GM12878 (cell line): ENCODE measurements at regions not wholly inside any gene's neighbourhood (a gene's known extent, or its start where the extent isn't known, plus 50 kb on each side); places are given as distances from the start of the nearest gene placed in this dataset.

Source experiments
- ATAC-seq: fragments of 200-7000 bp; cut with Tn5 transposase; 3 replicates; pipeline ENCODE4 v1.9.1; 2020; ENCODE audit warnings: mild to moderate bottlenecking, moderate library complexity
- BruUV-seq: library from RNA; stranded (reverse); fragments of 400-500 nt; replicated peaks from 2 replicates; lab custom pipeline; 2021; lab: Mats Ljungman, UMichigan
- CTCF ChIA-PET: fragments of 300-600 bp; sonication (Branson Sonifier 250); formaldehyde crosslinking; extraction: SDS; loops from one replicate; lab custom pipeline; 2021; ENCODE audit warnings: inconsistent platforms; lab: Yijun Ruan, JAX
- POLR2A ChIA-PET: fragments of 350-600 bp; formaldehyde crosslinking; extraction: SDS; loops from one replicate; lab custom pipeline; 2021; ENCODE audit warnings: inconsistent platforms; lab: Charles Lee
- RAD21 ChIA-PET: fragments of 300-600 bp; sonication (Branson Sonifier 250); formaldehyde crosslinking; loops from one replicate; lab custom pipeline; 2023; ENCODE audit warnings: antibody characterized with exemption; ENCODE audit not compliant: unreplicated experiment; lab: Charles Lee
- SMC1A ChIA-PET: fragments of 300-600 bp; sonication (Branson Sonifier 250); formaldehyde crosslinking; loops from one replicate; lab custom pipeline; 2023; ENCODE audit not compliant: unreplicated experiment, uncharacterized antibody; lab: Charles Lee
- DNase-seq: peaks from one replicate; pipeline ENCODE4 v3.0.0-alpha.2; 2011; ENCODE audit warnings: low read depth, low spot score
- FAIRE-seq: peaks from 3 replicates; lab custom pipeline; 2011; peaks lifted over from hg19 to GRCh38; lab: Jason Lieb, UNC
- H2AFZ ChIP-seq: 2 replicates; pipeline ENCODE4 v1.6.0; 2011; ENCODE audit warnings: low read depth, low read length, control low read depth; ENCODE audit not compliant: control insufficient read depth
- H3K27ac ChIP-seq: 2 replicates; pipeline ENCODE4 v1.5.1; 2011; ENCODE audit warnings: control low read depth; ENCODE audit not compliant: control insufficient read depth, insufficient read depth
- H3K27me3 ChIP-seq, 2 experiments: replicated peaks in 1 of 2; 2 replicates each; pipeline versions ENCODE4 v1.6.0 to v1.6.1; 2011; ENCODE audit warnings: low read length in 1 of 2; ENCODE audit not compliant: control insufficient read depth in 2 of 2, insufficient read depth in 2 of 2
- H3K36me3 ChIP-seq, 2 experiments: 2 replicates each; pipeline ENCODE4 v1.5.1; 2011; ENCODE audit warnings: low read length in 1 of 2; ENCODE audit not compliant: control insufficient read depth in 2 of 2, insufficient read depth in 2 of 2
- H3K4me1 ChIP-seq: 2 replicates; pipeline ENCODE4 v1.6.1; 2011; ENCODE audit warnings: mild to moderate bottlenecking, low read length, moderate library complexity, mixed read lengths; ENCODE audit not compliant: control insufficient read depth, insufficient read depth
- H3K4me2 ChIP-seq: 2 replicates; pipeline ENCODE4 v1.6.0; 2011; ENCODE audit warnings: control low read depth; ENCODE audit not compliant: control insufficient read depth, insufficient read depth
- H3K4me3 ChIP-seq: fragments of 200-600 bp; sonication (generic); 2 replicates; pipeline ENCODE4 v1.5.1; 2016
- H3K79me2 ChIP-seq: 2 replicates; pipeline ENCODE4 v1.6.0; 2011; ENCODE audit warnings: low read length; ENCODE audit not compliant: control insufficient read depth, insufficient read depth
- H3K9ac ChIP-seq: 2 replicates; pipeline ENCODE4 v1.8.0; 2011; ENCODE audit warnings: low read length, control low read depth, mixed read lengths; ENCODE audit not compliant: control insufficient read depth, insufficient read depth
- H3K9me3 ChIP-seq: replicated peaks from 3 replicates; pipeline ENCODE4 v1.5.1; 2011; ENCODE audit warnings: mild to moderate bottlenecking, low read length; ENCODE audit not compliant: control insufficient read depth, insufficient read depth
- H4K20me1 ChIP-seq: 2 replicates; pipeline ENCODE4 v1.6.0; 2011; ENCODE audit not compliant: control insufficient read depth, insufficient read depth
- CREB1 ChIP-seq: IDR thresholded peaks from 2 replicates; pipeline ENCODE4 v1.6.1; 2012; ENCODE audit warnings: low read depth, mild to moderate bottlenecking, inconsistent platforms
- CUX1 ChIP-seq: IDR thresholded peaks from 2 replicates; pipeline ENCODE4 v1.6.1; 2012; ENCODE audit warnings: improper control_type of control experiment, low read depth, low read length; ENCODE audit not compliant: insufficient replicate concordance
- FOXK2 ChIP-seq: fragments of 450-650 bp; IDR thresholded peaks from 2 replicates; pipeline ENCODE4 v1.6.1; 2017; ENCODE audit warnings: mild to moderate bottlenecking, moderate library complexity
- KDM1A ChIP-seq: fragments of 200-600 bp; sonication (generic); IDR thresholded peaks from 2 replicates; pipeline ENCODE4 v1.6.1; 2016; ENCODE audit warnings: borderline replicate concordance
- KLF5 ChIP-seq: fragments of 450-650 bp; IDR thresholded peaks from 2 replicates; pipeline ENCODE4 v1.6.1; 2014; ENCODE audit warnings: mild to moderate bottlenecking; ENCODE audit not compliant: partially characterized antibody
- NRF1 ChIP-seq: conservative IDR thresholded peaks from 2 replicates; pipeline ENCODE4 v1.6.1; 2011; ENCODE audit warnings: mild to moderate bottlenecking, low read depth, low read length, improper control_type of control experiment
- ZBTB33 ChIP-seq: fragments of 450-650 bp; IDR thresholded peaks from 2 replicates; pipeline ENCODE4 v1.6.1; 2017; ENCODE audit warnings: mild to moderate bottlenecking
- ZNF24 ChIP-seq: fragments of 450-650 bp; IDR thresholded peaks from 2 replicates; pipeline ENCODE4 v1.6.1; 2017; ENCODE audit warnings: antibody characterized with exemption, mild to moderate bottlenecking
- ZNF384 ChIP-seq: IDR thresholded peaks from 2 replicates; pipeline ENCODE4 v1.6.1; 2012; ENCODE audit warnings: low read depth, mild to moderate bottlenecking, low read length, improper control_type of control experiment, borderline replicate concordance
- ZNF622 ChIP-seq: fragments of 450-650 bp; IDR thresholded peaks from 2 replicates; pipeline ENCODE4 v1.6.1; 2017; ENCODE audit warnings: mild to moderate bottlenecking, inconsistent platforms
- WGBS: methylation state at CpG from one replicate; pipeline ENCODE4 v1.1.6; 2016; ENCODE audit warnings: low lambda C conversion rate; ENCODE audit not compliant: insufficient replicate concordance, insufficient coverage; ENCODE audit errors: missing lambda C conversion rate; 5-methylcytosine and 5-hydroxymethylcytosine counted together
- in situ Hi-C: fragments of 300-500 bp; cut with MboI; formaldehyde crosslinking; loops from 9 replicates; pipeline ENCODE4 v1.14.3; 2018; ENCODE audit warnings: mixed read lengths
- intact Hi-C: fragments of 100-400 bp; cut with micrococcal nuclease; formaldehyde crosslinking; loops from one replicate; pipeline ENCODE4 v1.14.2; 2022; ENCODE audit not compliant: unreplicated experiment
- TF ChIP-seq, protein P1 (sequence below): IDR thresholded peaks from 2 replicates; pipeline ENCODE4 v1.6.1; 2012; ENCODE audit warnings: low read depth, low read length, improper control_type of control experiment
- TF ChIP-seq, protein P2 (sequence below): fragments of 150-350 bp; IDR thresholded peaks from 2 replicates; pipeline ENCODE4 v1.6.1; 2016; ENCODE audit warnings: low read depth, low read length
- TF ChIP-seq, protein P3 (sequence below): IDR thresholded peaks from 2 replicates; pipeline ENCODE4 v1.6.1; 2011; ENCODE audit warnings: borderline replicate concordance, low read depth, mild to moderate bottlenecking, moderate library complexity, mixed read lengths, low read length; ENCODE audit not compliant: insufficient read depth; ENCODE audit errors: extremely low read length

GRCh38 chr6:74117113-74117512 is 421.1 kb downstream of the CD109 start:
- POLR2A ChIA-PET: no interaction called here
- H3K36me3 ChIP-seq: no peaks in the 10 kb centered on the region
- FAIRE-seq (no peak), DNase-seq (no peak), ATAC-seq (no peak)
- RAD21 ChIA-PET: no interaction called here
- no peaks in the 10 kb centered on the region for H3K4me1 ChIP-seq
- H4K20me1 ChIP-seq: no peaks in the 10 kb centered on the region
- H3K79me2 ChIP-seq: no peaks in the 10 kb centered on the region
- in situ Hi-C loops: no loop called here
- SMC1A ChIA-PET: no interaction called here
- intact Hi-C loops: no loop called here
- no peaks in the 10 kb centered on the region for H3K27me3 ChIP-seq
- H3K4me2 ChIP-seq: no peak overlapping the region
- no peak overlapping the region for H3K27ac ChIP-seq
- H3K9me3 ChIP-seq: no peaks in the 10 kb centered on the region
- no peak overlapping the region for H3K9ac ChIP-seq
- CTCF ChIA-PET: no interaction called here
- no peak overlapping the region for H3K4me3 ChIP-seq
- 50% methylated on average over 1 of the region's 1 CpG for WGBS
- BruUV-seq: no TSS peak
- no peak overlapping the region for H2AFZ ChIP-seq
- no peak for TF ChIP-seq ZNF384
- TF ChIP-seq, protein P1, sequence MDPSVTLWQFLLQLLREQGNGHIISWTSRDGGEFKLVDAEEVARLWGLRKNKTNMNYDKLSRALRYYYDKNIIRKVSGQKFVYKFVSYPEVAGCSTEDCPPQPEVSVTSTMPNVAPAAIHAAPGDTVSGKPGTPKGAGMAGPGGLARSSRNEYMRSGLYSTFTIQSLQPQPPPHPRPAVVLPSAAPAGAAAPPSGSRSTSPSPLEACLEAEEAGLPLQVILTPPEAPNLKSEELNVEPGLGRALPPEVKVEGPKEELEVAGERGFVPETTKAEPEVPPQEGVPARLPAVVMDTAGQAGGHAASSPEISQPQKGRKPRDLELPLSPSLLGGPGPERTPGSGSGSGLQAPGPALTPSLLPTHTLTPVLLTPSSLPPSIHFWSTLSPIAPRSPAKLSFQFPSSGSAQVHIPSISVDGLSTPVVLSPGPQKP: no peak
- no peak for TF ChIP-seq CUX1
- TF ChIP-seq, protein P2, sequence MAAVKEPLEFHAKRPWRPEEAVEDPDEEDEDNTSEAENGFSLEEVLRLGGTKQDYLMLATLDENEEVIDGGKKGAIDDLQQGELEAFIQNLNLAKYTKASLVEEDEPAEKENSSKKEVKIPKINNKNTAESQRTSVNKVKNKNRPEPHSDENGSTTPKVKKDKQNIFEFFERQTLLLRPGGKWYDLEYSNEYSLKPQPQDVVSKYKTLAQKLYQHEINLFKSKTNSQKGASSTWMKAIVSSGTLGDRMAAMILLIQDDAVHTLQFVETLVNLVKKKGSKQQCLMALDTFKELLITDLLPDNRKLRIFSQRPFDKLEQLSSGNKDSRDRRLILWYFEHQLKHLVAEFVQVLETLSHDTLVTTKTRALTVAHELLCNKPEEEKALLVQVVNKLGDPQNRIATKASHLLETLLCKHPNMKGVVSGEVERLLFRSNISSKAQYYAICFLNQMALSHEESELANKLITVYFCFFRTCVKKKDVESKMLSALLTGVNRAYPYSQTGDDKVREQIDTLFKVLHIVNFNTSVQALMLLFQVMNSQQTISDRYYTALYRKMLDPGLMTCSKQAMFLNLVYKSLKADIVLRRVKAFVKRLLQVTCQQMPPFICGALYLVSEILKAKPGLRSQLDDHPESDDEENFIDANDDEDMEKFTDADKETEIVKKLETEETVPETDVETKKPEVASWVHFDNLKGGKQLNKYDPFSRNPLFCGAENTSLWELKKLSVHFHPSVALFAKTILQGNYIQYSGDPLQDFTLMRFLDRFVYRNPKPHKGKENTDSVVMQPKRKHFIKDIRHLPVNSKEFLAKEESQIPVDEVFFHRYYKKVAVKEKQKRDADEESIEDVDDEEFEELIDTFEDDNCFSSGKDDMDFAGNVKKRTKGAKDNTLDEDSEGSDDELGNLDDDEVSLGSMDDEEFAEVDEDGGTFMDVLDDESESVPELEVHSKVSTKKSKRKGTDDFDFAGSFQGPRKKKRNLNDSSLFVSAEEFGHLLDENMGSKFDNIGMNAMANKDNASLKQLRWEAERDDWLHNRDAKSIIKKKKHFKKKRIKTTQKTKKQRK: no peak
- no peak for TF ChIP-seq CREB1
- no peak for TF ChIP-seq FOXK2
- TF ChIP-seq, protein P3, sequence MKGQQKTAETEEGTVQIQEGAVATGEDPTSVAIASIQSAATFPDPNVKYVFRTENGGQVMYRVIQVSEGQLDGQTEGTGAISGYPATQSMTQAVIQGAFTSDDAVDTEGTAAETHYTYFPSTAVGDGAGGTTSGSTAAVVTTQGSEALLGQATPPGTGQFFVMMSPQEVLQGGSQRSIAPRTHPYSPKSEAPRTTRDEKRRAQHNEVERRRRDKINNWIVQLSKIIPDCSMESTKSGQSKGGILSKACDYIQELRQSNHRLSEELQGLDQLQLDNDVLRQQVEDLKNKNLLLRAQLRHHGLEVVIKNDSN: no peak
- no peak for TF ChIP-seq KLF5
- TF ChIP-seq KDM1A: no peak
- no peak for TF ChIP-seq ZNF24
- no peak for TF ChIP-seq ZBTB33
- TF ChIP-seq NRF1: no peak
- TF ChIP-seq ZNF622: no peak
